ENCODE measurements at regions not wholly inside any gene's neighbourhood (a gene's known extent, or its start where the extent isn't known, plus 50 kb on each side); places are given as distances from the start of the nearest gene placed in this dataset.

DNA sequence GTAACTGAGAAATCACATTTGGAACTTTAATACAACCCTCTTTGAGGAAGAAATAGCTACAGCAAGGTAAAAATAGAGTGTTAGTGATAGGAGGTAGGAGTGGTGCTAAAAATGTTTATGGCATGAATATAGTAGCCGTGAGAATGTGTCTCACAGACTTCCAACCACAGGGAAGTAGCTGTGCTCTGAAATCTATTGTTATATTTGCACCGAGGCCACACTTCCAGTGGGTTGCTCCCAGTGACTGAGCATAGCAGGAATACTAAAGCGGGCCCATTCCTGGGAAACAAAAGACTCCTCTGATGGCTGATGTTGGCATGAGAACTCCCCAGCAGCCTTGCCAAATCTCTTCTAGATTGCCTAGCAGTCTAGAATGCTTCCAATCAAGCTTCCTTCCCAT is 174.1 kb upstream of the PLXNC1 start:
- Histone ChIP-seq H4K5ac (ENCODE audit: insufficient read length, low read depth, low read length) (no peak overlapping the region), H3K9ac (ENCODE audit: extremely low read depth, insufficient read length, low read length) (no peak overlapping the region), H3K9me3 (ENCODE audit: control insufficient read depth, low read depth, low read length) (no peaks in the 10 kb centered on the region), H3K14ac (ENCODE audit: insufficient read depth, low read length) (no peak overlapping the region), H3K27me3 (ENCODE audit: insufficient read depth, low read length) (no peaks in the 10 kb centered on the region), H2AFZ (ENCODE audit: low read length) (no peak overlapping the region), H2AK5ac (ENCODE audit: insufficient read length, low read length) (no peak overlapping the region), H3T11ph (ENCODE audit: low read length) (no peak overlapping the region), H2BK5ac (ENCODE audit: insufficient read length, low read length) (no peak overlapping the region), H4K8ac (replicated peaks; ENCODE audit: insufficient read length, low read depth, low read length) (no peak overlapping the region), H3K27ac (ENCODE audit: insufficient read length, low read depth, low read length) (no peak overlapping the region), H4K91ac (ENCODE audit: insufficient read length, low read depth, low read length) (no peak overlapping the region), H3K4me1 (ENCODE audit: insufficient read depth, low read length) (no peaks in the 10 kb centered on the region), H4K20me1 (ENCODE audit: control insufficient read depth, insufficient read depth, insufficient read length) (peaks cover 3% of the 10 kb centered on the region), H3K56ac (ENCODE audit: insufficient read length, low read depth, low read length) (no peak overlapping the region), H3K79me1 (ENCODE audit: insufficient read depth, low read depth, low read length, poor library complexity, severe bottlenecking) (no peaks in the 10 kb centered on the region), H2BK12ac (ENCODE audit: insufficient read length, low read depth, low read length) (no peak overlapping the region), H3K23me2 (ENCODE audit: insufficient read length, low read depth, low read length, poor library complexity, severe bottlenecking) (no peaks in the 10 kb centered on the region), H3K18ac (ENCODE audit: insufficient read length, low read depth, low read length) (no peak overlapping the region), H3K4ac (ENCODE audit: low read depth, low read length) (no peak overlapping the region), H3K4me2 (ENCODE audit: insufficient read depth, insufficient read length, low read length) (no peak overlapping the region), H3K79me2 (ENCODE audit: insufficient read depth, low read length) (no peaks in the 10 kb centered on the region), H2BK20ac (ENCODE audit: low read depth, low read length, poor library complexity, severe bottlenecking) (no peak overlapping the region), H2BK15ac (ENCODE audit: low read depth, low read length) (no peak overlapping the region), H2BK120ac (ENCODE audit: low read depth, low read length, poor library complexity, severe bottlenecking) (no peak overlapping the region), H3K23ac (ENCODE audit: insufficient read length, low read depth, low read length) (no peak overlapping the region)
- no peak overlapping the region for H3K4me3 Mint-ChIP-seq
- H3K36me3 Mint-ChIP-seq (ENCODE audit: insufficient read depth in 1 of 3, low read depth in 3 of 3), result peaks cover 0 to 4% (median 0%) of the 10 kb centered on the region in 3 experiments; a peak in 1 of 7 replicates
- TF ChIP-seq, protein P1, sequence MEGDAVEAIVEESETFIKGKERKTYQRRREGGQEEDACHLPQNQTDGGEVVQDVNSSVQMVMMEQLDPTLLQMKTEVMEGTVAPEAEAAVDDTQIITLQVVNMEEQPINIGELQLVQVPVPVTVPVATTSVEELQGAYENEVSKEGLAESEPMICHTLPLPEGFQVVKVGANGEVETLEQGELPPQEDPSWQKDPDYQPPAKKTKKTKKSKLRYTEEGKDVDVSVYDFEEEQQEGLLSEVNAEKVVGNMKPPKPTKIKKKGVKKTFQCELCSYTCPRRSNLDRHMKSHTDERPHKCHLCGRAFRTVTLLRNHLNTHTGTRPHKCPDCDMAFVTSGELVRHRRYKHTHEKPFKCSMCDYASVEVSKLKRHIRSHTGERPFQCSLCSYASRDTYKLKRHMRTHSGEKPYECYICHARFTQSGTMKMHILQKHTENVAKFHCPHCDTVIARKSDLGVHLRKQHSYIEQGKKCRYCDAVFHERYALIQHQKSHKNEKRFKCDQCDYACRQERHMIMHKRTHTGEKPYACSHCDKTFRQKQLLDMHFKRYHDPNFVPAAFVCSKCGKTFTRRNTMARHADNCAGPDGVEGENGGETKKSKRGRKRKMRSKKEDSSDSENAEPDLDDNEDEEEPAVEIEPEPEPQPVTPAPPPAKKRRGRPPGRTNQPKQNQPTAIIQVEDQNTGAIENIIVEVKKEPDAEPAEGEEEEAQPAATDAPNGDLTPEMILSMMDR (conservative IDR thresholded peaks at IDR 0.05), result no peak
- peaks cover 8 to 18% of the 10 kb centered on the region in 2 experiments for H3K4me1 Mint-ChIP-seq
- H3K9me3 Mint-ChIP-seq, result peaks cover 0 to 4% of the 10 kb centered on the region in 2 experiments; a peak in 1 of 5 replicates
- no CpG with 5 or more reads among the region's 3 CpGs for WGBS (ENCODE audit: extremely low coverage, insufficient read length, low lambda C conversion rate)
- DNase-seq, result no peak
- no peak overlapping the region for H3K27ac Mint-ChIP-seq
- no peaks in the 10 kb centered on the region; the same call in 1 of the 2 replicates for H3K27me3 Mint-ChIP-seq (ENCODE audit: low read depth)

All from H9 (cell line).